ENCODE measurements at regions not wholly inside any gene's neighbourhood (a gene's known extent, or its start where the extent isn't known, plus 50 kb on each side); places are given as distances from the start of the nearest gene placed in this dataset.

- peaks cover 10% of the 10 kb centered on the region for H3K27me3 Mint-ChIP-seq
- H3K4me3 Mint-ChIP-seq, result no peak overlapping the region
- H3K36me3 Mint-ChIP-seq (ENCODE audit: low read depth), result no peaks in the 10 kb centered on the region
- H3K9me3 Mint-ChIP-seq, result no peaks in the 10 kb centered on the region
- no peak overlapping the region for H3K27ac Mint-ChIP-seq
- intact Hi-C loops (cut with micrococcal nuclease), result no loop called here
- H3K4me1 Mint-ChIP-seq (ENCODE audit: low read depth), result peaks cover 7% of the 10 kb centered on the region
Measured at GRCh38 chr3:194757647-194758061, 72.0 kb downstream of the FAM43A start.

GRCh38 chr3:194758716-194759115 is 73.0 kb downstream of the FAM43A start:
- intact Hi-C loops (cut with micrococcal nuclease), result no loop called here
- H3K4me1 Mint-ChIP-seq (ENCODE audit: low read depth), result peaks cover 7% of the 10 kb centered on the region
- H3K4me3 Mint-ChIP-seq, result no peak overlapping the region
- H3K36me3 Mint-ChIP-seq (ENCODE audit: low read depth), result no peaks in the 10 kb centered on the region
- H3K9me3 Mint-ChIP-seq, result no peaks in the 10 kb centered on the region
- no peak overlapping the region for H3K27ac Mint-ChIP-seq
- H3K27me3 Mint-ChIP-seq, result peaks cover 10% of the 10 kb centered on the region

- no peaks in the 10 kb centered on the region for H3K36me3 Mint-ChIP-seq (ENCODE audit: low read depth)
- intact Hi-C loops (cut with micrococcal nuclease), result no loop called here
- peaks cover 16% of the 10 kb centered on the region for H3K4me1 Mint-ChIP-seq (ENCODE audit: low read depth)
- peaks cover 10% of the 10 kb centered on the region for H3K27me3 Mint-ChIP-seq
- no peak overlapping the region for H3K27ac Mint-ChIP-seq
- no peaks in the 10 kb centered on the region for H3K9me3 Mint-ChIP-seq
- H3K4me3 Mint-ChIP-seq, result no peak overlapping the region
Measured at GRCh38 chr3:194760494-194761137, 74.9 kb downstream of the FAM43A start.

- H3K27me3 Mint-ChIP-seq, result peaks cover 10% of the 10 kb centered on the region
- intact Hi-C loops (cut with micrococcal nuclease), result no loop called here
Measured at GRCh38 chr3:194761384-194761783, 75.7 kb downstream of the FAM43A start.

GRCh38 chr3:194766845-194767244 is 81.2 kb downstream of the FAM43A start:
- H3K4me3 Mint-ChIP-seq, result peak overlapping the region; percentile 4
- H3K27me3 Mint-ChIP-seq, result peaks cover 8% of the 10 kb centered on the region
- H3K36me3 Mint-ChIP-seq (ENCODE audit: low read depth), result no peaks in the 10 kb centered on the region
- H3K9me3 Mint-ChIP-seq, result no peaks in the 10 kb centered on the region
- intact Hi-C loops (cut with micrococcal nuclease), result no loop called here
- H3K27ac Mint-ChIP-seq, result no peak overlapping the region
- peaks cover 46% of the 10 kb centered on the region for H3K4me1 Mint-ChIP-seq (ENCODE audit: low read depth)

More at GRCh38 chr3:194761384-194761783, 75.7 kb downstream of the FAM43A start:
- Mint-ChIP-seq H3K4me3 (no peak overlapping the region), H3K27ac (no peak overlapping the region), H3K9me3 (no peaks in the 10 kb centered on the region), H3K36me3 (ENCODE audit: low read depth) (no peaks in the 10 kb centered on the region), H3K4me1 (ENCODE audit: low read depth) (peaks cover 16% of the 10 kb centered on the region)

- no peaks in the 10 kb centered on the region for H3K9me3 Mint-ChIP-seq
- peaks cover 49% of the 10 kb centered on the region for H3K4me1 Mint-ChIP-seq (ENCODE audit: low read depth)
- intact Hi-C loops (cut with micrococcal nuclease), result loop anchor here (2.0 kb wide), 1 partner anchor 15 kb away; no protein-coding TSS in a partner anchor
- peaks cover 9% of the 10 kb centered on the region for H3K27me3 Mint-ChIP-seq
- H3K36me3 Mint-ChIP-seq (ENCODE audit: low read depth), result no peaks in the 10 kb centered on the region
- H3K4me3 Mint-ChIP-seq, result no peak overlapping the region
- peak overlapping the region; percentile 12 for H3K27ac Mint-ChIP-seq
Measured at GRCh38 chr3:194767446-194768207, 81.9 kb downstream of the FAM43A start.

- Mint-ChIP-seq H3K4me1 (ENCODE audit: low read depth) (peaks cover 57% of the 10 kb centered on the region), H3K9me3 (no peaks in the 10 kb centered on the region), H3K36me3 (ENCODE audit: low read depth) (no peaks in the 10 kb centered on the region), H3K4me3 (peak overlapping the region; percentile 56), H3K27me3 (peaks cover 16% of the 10 kb centered on the region), H3K27ac (peak overlapping the region; percentile 54)
- intact Hi-C loops (cut with micrococcal nuclease), result loop anchor here (2.0 kb wide), 1 partner anchor 14 kb away; no protein-coding TSS in a partner anchor
Measured at GRCh38 chr3:194768586-194768985, 82.9 kb downstream of the FAM43A start.

- intact Hi-C loops (cut with micrococcal nuclease), result loop anchor here (2.0 kb wide), 1 partner anchor 14 kb away; no protein-coding TSS in a partner anchor
- peak overlapping the region; percentile 71 for H3K4me3 Mint-ChIP-seq
- H3K27me3 Mint-ChIP-seq, result peaks cover 16% of the 10 kb centered on the region
- H3K4me1 Mint-ChIP-seq (ENCODE audit: low read depth), result peaks cover 57% of the 10 kb centered on the region
- H3K27ac Mint-ChIP-seq, result peak overlapping the region; percentile 54
- H3K36me3 Mint-ChIP-seq (ENCODE audit: low read depth), result no peaks in the 10 kb centered on the region
- H3K9me3 Mint-ChIP-seq, result no peaks in the 10 kb centered on the region
Measured at GRCh38 chr3:194769020-194769643, 83.4 kb downstream of the FAM43A start.

GRCh38 chr3:194772241-194773000 is 86.7 kb downstream of the FAM43A start:
- peaks cover 19% of the 10 kb centered on the region for H3K27me3 Mint-ChIP-seq
- peaks cover 39% of the 10 kb centered on the region for H3K4me1 Mint-ChIP-seq (ENCODE audit: low read depth)
- H3K27ac Mint-ChIP-seq, result no peak overlapping the region
- intact Hi-C loops (cut with micrococcal nuclease), result no loop called here
- no peaks in the 10 kb centered on the region for H3K9me3 Mint-ChIP-seq
- no peaks in the 10 kb centered on the region for H3K36me3 Mint-ChIP-seq (ENCODE audit: low read depth)
- no peak overlapping the region for H3K4me3 Mint-ChIP-seq

GRCh38 chr3:194773216-194773615 is 87.5 kb downstream of the FAM43A start:
- intact Hi-C loops (cut with micrococcal nuclease), result no loop called here
- no peaks in the 10 kb centered on the region for H3K36me3 Mint-ChIP-seq (ENCODE audit: low read depth)
- H3K4me3 Mint-ChIP-seq, result no peak overlapping the region
- H3K9me3 Mint-ChIP-seq, result no peaks in the 10 kb centered on the region
- peaks cover 31% of the 10 kb centered on the region for H3K4me1 Mint-ChIP-seq (ENCODE audit: low read depth)
- no peak overlapping the region for H3K27ac Mint-ChIP-seq
- H3K27me3 Mint-ChIP-seq, result peaks cover 23% of the 10 kb centered on the region

GRCh38 chr3:194773771-194774455 is 88.2 kb downstream of the FAM43A start:
- H3K27me3 Mint-ChIP-seq, result peaks cover 23% of the 10 kb centered on the region
- no peak overlapping the region for H3K27ac Mint-ChIP-seq
- no peaks in the 10 kb centered on the region for H3K36me3 Mint-ChIP-seq (ENCODE audit: low read depth)
- H3K9me3 Mint-ChIP-seq, result no peaks in the 10 kb centered on the region
- intact Hi-C loops (cut with micrococcal nuclease), result no loop called here
- peaks cover 31% of the 10 kb centered on the region for H3K4me1 Mint-ChIP-seq (ENCODE audit: low read depth)
- no peak overlapping the region for H3K4me3 Mint-ChIP-seq

GRCh38 chr3:194775266-194775665 is 89.6 kb downstream of the FAM43A start:
- peaks cover 23% of the 10 kb centered on the region for H3K27me3 Mint-ChIP-seq
- no peaks in the 10 kb centered on the region for H3K9me3 Mint-ChIP-seq
- H3K27ac Mint-ChIP-seq, result no peak overlapping the region
- H3K4me1 Mint-ChIP-seq (ENCODE audit: low read depth), result peaks cover 37% of the 10 kb centered on the region
- no peaks in the 10 kb centered on the region for H3K36me3 Mint-ChIP-seq (ENCODE audit: low read depth)
- intact Hi-C loops (cut with micrococcal nuclease), result no loop called here
- no peak overlapping the region for H3K4me3 Mint-ChIP-seq

- Mint-ChIP-seq H3K4me1 (ENCODE audit: low read depth) (peaks cover 42% of the 10 kb centered on the region), H3K27ac (no peak overlapping the region), H3K4me3 (no peak overlapping the region), H3K9me3 (no peaks in the 10 kb centered on the region), H3K27me3 (peaks cover 24% of the 10 kb centered on the region), H3K36me3 (ENCODE audit: low read depth) (no peaks in the 10 kb centered on the region)
- intact Hi-C loops (cut with micrococcal nuclease), result no loop called here
Measured at GRCh38 chr3:194775731-194776130, 90.0 kb downstream of the FAM43A start.
